GM12865 (cell line): ENCODE measurements at regions not wholly inside any gene's neighbourhood (a gene's known extent, or its start where the extent isn't known, plus 50 kb on each side); places are given as distances from the start of the nearest gene placed in this dataset.
A peak's percentile ranks its signal among the peaks of the same experiment; 100 is the strongest.

Experiments
- DNase-seq: peaks from one replicate; pipeline ENCODE4 v3.0.0; 2010; ENCODE audit warnings: low read depth
- H3K4me3 ChIP-seq: 2 replicates; pipeline ENCODE4 v1.5.1; 2011; ENCODE audit warnings: mild to moderate bottlenecking, low read depth, low read length, control low read depth
- TF ChIP-seq, protein P1 (sequence below): IDR thresholded peaks from 2 replicates; pipeline ENCODE4 v1.5.1; 2011; ENCODE audit warnings: low read length, control low read depth, low read depth, inconsistent platforms; ENCODE audit not compliant: insufficient read depth; ENCODE audit errors: missing control alignments

DNA sequence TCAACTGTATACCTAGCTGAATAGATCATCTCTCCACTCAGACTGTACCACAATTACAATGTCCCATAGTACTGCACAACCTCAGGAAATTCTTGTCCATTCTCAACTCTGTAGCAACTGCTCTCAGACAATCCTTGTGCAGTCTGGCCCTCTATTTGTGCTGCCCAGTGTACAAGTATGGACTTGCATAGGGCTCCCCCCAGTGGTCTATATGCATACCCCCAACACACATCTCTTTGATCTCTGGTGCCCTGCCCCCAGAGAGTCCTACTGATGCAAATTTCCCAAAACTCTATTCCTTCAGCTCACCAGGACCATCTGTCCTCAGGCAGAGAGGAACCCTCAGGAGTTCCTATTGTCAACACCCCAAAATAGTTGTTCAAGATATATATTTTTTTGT, 205.3 kb downstream of the SLCO4C1 start:
- TF ChIP-seq, protein P1, sequence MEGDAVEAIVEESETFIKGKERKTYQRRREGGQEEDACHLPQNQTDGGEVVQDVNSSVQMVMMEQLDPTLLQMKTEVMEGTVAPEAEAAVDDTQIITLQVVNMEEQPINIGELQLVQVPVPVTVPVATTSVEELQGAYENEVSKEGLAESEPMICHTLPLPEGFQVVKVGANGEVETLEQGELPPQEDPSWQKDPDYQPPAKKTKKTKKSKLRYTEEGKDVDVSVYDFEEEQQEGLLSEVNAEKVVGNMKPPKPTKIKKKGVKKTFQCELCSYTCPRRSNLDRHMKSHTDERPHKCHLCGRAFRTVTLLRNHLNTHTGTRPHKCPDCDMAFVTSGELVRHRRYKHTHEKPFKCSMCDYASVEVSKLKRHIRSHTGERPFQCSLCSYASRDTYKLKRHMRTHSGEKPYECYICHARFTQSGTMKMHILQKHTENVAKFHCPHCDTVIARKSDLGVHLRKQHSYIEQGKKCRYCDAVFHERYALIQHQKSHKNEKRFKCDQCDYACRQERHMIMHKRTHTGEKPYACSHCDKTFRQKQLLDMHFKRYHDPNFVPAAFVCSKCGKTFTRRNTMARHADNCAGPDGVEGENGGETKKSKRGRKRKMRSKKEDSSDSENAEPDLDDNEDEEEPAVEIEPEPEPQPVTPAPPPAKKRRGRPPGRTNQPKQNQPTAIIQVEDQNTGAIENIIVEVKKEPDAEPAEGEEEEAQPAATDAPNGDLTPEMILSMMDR = peak; percentile 48
- H3K4me3 ChIP-seq = no peak overlapping the region
- DNase-seq = peak; percentile 39

DNA sequence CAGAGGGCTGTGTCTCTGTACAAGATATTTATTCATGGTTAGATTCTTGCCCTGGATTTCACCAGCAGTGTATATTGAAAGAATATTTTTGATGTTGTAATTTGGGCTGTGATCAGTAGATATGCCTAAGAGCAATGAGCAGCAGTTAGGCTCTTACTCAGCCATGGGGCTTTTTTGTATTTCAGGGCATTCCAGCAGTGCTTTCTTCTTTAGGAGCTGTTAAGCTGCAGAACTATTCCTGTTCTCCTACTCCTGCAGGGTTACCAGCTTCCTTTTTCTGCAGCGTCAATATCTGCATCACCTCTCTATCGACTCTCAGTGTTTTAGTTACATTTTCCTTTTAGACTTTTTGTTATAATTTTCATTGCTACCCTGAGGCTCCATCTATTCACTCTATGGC, 206.2 kb downstream of the SLCO4C1 start:
- no peak for DNase-seq
- TF ChIP-seq, protein P1 = no peak
- no peak overlapping the region for H3K4me3 ChIP-seq

DNA sequence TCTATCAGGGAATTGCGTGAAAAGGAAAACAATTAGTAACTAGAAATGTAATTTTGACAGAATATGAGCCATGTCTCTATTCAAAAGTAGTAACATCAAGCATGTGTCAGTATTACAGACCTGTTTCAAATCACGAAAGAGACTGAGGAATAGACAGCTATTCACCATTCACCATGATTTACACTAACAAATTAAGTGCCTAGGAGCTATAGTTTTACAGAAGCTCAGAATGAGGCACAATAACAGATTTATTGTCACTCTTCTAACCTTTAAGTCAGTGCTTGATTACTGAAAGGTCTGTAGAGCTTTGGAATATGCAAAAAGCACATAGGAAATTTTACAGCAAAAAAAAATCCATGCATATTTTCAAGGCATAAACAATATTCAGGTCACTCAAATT, 208.2 kb downstream of the SLCO4C1 start:
- TF ChIP-seq, protein P1 = no peak
- no peak for DNase-seq
- H3K4me3 ChIP-seq = no peak overlapping the region

DNA sequence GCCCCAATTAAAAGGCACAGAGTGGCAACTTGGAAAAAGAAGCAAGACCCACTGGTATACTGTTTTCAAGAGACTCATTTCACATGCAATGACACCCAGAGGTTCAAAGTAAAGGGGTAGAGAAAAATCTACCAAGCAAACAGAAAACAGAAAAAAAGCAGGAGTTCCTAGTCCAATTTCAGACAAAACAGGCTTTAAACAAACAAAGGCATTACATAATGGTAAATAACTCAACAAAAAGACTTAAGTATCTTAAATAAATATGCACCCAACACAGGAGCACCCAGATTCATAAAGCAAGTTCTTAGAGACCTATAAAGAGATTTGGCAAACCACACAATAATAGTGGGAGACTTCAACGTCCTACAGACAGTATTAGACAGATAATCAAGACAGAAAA, 215.8 kb downstream of the SLCO4C1 start:
- TF ChIP-seq, protein P1 = no peak
- H3K4me3 ChIP-seq = no peak overlapping the region
- no peak for DNase-seq

DNA sequence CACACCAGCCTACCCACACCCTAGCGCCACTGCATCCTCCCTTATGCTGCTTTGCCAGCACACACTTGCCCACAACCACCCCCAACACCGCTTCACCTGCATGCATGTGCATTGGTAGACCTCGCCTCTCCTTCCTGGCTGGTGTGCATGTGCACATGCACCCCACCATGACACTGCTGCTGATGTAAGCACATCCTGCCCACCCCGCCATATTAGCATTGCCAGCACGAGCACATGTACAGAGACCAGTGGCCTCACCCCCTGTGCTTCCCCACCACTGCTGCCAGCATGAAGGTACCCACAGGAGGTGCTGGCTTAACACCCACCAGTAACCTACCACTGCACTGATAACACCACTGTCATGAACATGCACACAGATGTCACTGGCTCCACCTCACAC, 218.2 kb downstream of the SLCO4C1 start:
- no peak for DNase-seq
- no peak overlapping the region for H3K4me3 ChIP-seq
- TF ChIP-seq, protein P1 = no peak

DNA sequence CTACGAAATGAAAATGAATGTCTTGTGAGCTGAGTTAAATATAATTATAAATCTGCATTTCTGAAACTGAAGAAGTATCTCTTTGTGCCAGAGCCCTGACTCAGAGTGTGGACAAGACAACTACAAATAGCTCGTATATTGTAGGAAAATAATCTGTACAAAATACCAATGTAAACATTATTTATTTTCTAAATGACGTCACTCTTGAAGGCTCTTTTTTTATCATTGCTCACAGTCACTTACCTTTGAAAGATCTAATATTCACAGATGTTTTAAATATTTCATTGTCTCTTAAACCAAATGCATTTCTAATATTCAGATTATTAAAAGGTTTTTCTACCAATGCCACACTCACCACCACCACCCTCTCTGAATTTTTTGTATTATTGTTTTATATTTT, 226.1 kb downstream of the SLCO4C1 start:
- H3K4me3 ChIP-seq = no peak overlapping the region
- no peak for DNase-seq
- TF ChIP-seq, protein P1 = no peak

DNA sequence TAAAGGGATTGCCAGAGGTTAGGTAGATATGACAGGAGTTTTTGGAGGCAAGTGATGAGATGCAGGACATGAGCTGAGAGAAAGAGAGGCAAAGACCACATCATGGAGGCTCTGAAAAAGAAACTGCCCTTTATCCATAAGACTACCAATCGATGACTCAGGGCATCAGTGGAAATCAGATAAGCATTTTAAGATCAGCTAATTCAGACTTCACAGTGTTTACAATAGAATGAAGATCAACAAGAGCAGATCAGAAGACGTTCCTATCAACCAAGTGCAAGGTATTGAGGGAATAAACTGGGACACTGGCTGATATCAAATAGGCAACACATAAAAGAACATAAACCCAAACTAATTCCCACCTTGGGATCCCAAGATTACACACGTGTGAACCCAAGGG, 227.2 kb downstream of the SLCO4C1 start:
- TF ChIP-seq, protein P1 = no peak

More for the DNA sequence above, 227.2 kb downstream of the SLCO4C1 start:
- no peak for DNase-seq
- no peak overlapping the region for H3K4me3 ChIP-seq
